GM04504 (cell line): ENCODE measurements at regions not wholly inside any gene's neighbourhood (a gene's known extent, or its start where the extent isn't known, plus 50 kb on each side); places are given as distances from the start of the nearest gene placed in this dataset.

Experiments
- DNase-seq: peaks from one replicate; pipeline ENCODE4 v3.0.0-alpha.2; 2012; ENCODE audit warnings: low read depth

DNA sequence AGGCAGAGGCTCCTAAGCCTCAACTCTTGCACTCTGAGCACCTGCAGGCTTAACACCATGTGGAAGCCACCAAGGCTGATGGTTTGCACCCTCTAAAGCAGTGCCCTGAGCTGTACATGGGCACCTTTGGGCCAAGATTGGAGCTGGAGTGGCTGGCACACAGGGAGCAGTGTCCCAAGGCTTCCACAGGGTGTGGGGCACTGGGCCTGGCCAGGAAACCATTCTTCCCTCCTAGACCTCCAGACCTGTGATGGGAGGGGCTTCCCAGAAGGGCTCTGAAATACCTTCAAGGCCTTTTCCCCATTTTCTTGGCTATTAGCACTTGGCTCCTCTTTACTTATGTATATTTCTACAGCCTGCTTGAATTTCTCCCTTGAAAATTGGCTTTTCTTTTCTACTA lies 67.9 kb upstream of the PPM1J start:
- DNase-seq: no peak

DNA sequence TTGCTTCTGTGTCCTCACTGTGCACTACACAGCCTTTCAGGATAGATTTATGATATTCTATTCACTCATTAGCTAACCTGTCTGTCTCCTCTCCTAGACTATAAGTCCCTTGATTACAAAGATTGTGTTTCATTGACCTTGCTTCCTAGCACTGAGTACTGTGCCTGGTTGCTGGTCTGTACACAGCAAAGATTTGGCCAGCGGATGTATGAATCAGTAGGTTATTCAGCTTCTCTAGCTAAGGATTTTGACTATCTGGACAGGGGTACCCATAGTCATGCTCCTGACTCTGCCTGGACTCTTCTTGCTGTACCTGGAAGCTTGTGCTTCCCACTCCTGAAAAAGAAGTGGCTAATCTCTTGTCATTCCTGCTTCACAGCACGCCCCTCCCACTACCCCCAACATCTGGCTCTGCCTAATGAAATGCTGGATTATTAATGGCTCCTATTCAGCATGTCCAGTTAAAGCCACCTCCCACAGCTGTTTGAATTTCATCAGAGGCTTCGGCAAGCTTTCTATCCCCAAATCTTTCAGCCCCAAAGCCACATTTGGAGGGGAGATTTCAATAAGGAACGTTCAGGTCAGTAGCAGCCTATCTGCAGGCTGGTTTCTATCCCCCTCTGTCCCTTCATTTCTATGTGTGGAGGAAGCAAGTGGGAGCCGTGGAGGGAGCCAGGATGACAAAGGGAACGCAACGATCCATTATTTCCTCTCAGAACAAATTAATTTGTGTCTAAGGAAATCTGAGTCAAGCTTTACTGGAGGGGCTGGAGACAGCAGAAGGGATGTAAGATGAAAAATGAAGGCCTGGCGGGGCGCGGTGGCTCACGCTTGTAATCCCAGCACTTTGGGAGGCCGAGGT lies 64.8 kb upstream of the PPM1J start:
- DNase-seq: no peak

DNA sequence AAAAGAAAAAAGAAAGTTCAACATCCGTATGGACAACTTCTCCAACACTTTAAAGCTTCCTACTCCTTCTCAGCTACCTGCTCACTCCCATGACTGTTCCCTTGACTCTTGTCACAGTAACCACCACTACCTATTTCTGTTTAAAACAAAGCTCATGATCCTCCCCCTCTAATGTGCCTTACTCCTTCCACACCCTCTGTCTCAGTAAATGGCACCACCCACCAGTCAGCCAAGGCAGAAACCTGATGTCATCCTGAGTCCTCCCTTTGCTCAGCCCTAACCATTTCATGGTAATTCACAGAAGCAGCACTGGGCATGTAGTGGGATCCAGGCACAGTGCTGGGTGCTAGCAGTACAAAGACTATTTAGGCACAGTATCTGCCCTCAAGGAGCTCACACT lies 63.0 kb upstream of the PPM1J start:
- no peak for DNase-seq

DNA sequence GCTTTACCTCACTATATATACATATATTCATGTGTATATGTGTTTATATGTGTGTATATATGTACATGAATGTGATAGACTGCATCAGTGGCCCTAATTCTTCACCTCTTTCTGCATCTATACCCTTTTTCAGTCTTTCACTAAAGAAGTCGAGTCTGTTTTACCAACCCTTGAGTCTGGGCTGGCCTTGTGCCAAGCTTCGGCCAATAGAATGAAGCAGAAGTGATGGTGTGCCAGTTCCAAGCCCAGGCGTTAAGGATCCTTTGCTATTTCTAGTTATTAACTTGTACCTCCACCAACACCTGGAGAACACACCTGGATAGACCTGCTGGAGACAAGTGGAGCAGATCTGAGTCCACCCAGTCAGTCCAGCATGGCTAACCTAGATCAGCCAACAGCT lies 61.6 kb upstream of the PPM1J start:
- no peak for DNase-seq

DNA sequence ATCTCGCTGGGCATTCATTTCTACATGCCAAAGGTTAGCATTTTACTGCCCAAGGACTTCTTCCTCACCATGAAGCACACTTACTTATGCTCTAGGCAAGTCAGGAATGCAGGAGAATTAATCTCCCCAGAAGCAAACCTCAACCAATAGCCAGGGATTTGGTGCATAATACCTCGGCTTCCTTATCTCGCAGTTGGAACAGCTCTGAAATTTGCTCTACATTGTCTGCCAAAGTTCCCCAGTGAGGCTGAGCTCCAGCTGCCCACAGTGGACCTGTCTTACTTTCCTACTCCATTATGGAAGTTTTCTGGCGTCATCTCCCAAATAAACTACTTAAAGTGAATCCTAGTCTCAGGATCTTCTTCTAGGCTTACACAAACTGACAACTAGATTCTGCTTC lies 57.6 kb upstream of the PPM1J start:
- no peak for DNase-seq

DNA sequence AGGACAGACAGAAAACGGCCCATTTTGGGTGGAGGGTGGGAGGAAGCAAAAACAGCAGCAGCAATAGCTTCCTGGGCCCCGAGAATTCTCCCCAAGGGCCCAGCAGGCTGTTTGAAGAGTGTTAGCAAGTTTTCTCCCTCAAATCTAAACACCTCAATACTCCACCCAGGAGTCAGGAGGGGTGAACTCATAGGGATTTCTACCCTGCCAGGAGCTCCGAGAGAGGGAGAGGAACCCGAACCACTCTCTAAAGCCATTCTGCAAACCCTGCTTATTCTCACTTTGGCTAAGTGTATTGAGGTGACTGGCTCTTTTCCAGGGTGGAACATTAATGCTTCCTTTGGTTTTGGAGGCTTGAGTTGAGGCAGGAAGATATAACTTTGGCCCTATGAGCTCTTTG lies 55.6 kb upstream of the PPM1J start:
- DNase-seq: no peak

DNA sequence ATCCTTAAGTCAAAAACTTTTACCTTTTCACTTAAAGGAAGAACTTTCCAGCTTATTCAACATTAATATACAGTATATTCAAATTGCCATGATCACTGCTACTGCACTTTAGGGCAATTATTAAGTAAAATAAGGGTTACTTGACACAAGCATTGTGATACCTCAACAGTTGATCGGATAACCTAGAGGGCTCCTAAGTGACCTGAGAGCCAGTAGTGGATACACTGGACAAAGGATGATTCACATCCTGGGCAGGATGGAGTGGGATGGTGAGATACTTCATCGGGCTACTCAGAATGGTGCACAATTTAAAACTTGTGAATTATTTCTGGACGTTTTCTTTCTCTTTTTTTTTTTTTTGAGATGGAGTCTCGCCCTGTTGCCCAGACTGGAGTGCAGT lies 54.5 kb upstream of the PPM1J start:
- DNase-seq: no peak

DNA sequence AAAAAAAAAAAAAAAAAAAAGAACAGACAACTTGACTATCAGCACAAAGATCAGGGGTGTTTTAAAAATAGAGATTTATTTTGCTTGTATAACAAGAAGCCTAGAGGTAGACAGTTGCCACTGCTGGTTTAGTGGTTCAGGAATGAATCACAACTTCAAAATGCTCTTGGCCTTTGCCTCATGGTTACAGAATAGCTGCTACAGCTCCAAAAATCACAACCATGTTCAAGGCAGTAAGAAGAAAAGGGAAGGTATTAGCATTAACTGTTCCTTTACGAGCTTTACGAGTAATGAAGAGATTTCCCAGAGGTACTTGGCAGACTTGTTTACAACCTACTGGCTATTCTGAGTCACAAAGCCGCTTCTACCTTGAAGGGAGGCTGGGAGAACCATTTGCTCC lies 52.5 kb upstream of the PPM1J start:
- DNase-seq: no peak
